ENCODE measurements at regions not wholly inside any gene's neighbourhood (a gene's known extent, or its start where the extent isn't known, plus 50 kb on each side); places are given as distances from the start of the nearest gene placed in this dataset.

DNA sequence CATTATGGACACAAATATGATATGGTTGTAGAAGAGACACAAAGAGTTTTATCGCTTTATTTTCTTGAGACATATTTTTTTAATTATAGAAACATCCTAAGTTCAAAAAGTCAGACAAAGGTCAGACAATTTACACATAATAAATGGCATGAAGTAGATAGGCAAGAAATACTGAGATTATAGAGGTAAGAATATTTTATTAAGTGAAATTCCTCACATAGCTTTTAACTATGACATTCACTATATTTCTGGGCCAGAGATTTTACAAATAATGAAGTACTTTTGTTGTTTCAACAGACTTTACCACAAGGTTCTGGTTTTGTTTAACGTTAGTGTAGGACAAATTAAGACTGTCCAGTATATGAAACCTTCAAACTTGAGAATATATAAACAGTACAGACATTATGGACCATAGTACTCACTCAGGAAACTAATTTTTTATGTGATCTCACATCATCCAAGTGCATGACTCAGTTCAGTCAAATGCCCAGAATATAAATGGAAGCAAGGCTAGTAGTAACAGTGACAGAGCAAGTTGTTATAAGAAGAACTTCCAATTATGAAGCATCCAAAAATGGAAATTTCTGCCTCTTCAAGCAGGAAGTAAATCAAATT is 394.8 kb downstream of the KCNJ2 start:
- peaks cover 2% of the 10 kb centered on the region for H3K9me3 Mint-ChIP-seq (ENCODE audit: low read depth, unreplicated experiment)
- no peak overlapping the region for H3K4me3 Mint-ChIP-seq (ENCODE audit: low read depth, unreplicated experiment)

GRCh38 chr17:70569128-70569527 is 399.8 kb downstream of the KCNJ2 start:
- CTCF ChIA-PET, result no interaction called here
- no peak for DNase-seq
- TF ChIP-seq CTCF (IDR thresholded peaks at IDR 0.05; ENCODE audit: unreplicated experiment), result no peak
- H3K27me3 Mint-ChIP-seq (ENCODE audit: unreplicated experiment), result no peaks in the 10 kb centered on the region
- BruUV-seq (replicated peaks), result no TSS peak
- intact Hi-C loops (cut with micrococcal nuclease; ENCODE audit: unreplicated experiment), result no loop called here
- H3K27ac Mint-ChIP-seq (ENCODE audit: unreplicated experiment), result no peak overlapping the region
- no peaks in the 10 kb centered on the region for H3K4me1 Mint-ChIP-seq (ENCODE audit: low read depth, unreplicated experiment)
- H3K4me3 Mint-ChIP-seq (ENCODE audit: low read depth, unreplicated experiment), result no peak overlapping the region
- no peaks in the 10 kb centered on the region for H3K36me3 Mint-ChIP-seq (ENCODE audit: insufficient read depth, unreplicated experiment)
- H3K9me3 Mint-ChIP-seq (ENCODE audit: low read depth, unreplicated experiment), result no peaks in the 10 kb centered on the region

More for the DNA sequence above, 394.8 kb downstream of the KCNJ2 start:
- CTCF ChIA-PET, result no interaction called here
- DNase-seq, result no peak
- no peak overlapping the region for H3K27ac Mint-ChIP-seq (ENCODE audit: unreplicated experiment)
- TF ChIP-seq CTCF (IDR thresholded peaks at IDR 0.05; ENCODE audit: unreplicated experiment), result no peak
- no peaks in the 10 kb centered on the region for H3K4me1 Mint-ChIP-seq (ENCODE audit: low read depth, unreplicated experiment)
- H3K36me3 Mint-ChIP-seq (ENCODE audit: insufficient read depth, unreplicated experiment), result no peaks in the 10 kb centered on the region
- no TSS peak for BruUV-seq (replicated peaks)
- H3K27me3 Mint-ChIP-seq (ENCODE audit: unreplicated experiment), result no peaks in the 10 kb centered on the region
- intact Hi-C loops (cut with micrococcal nuclease; ENCODE audit: unreplicated experiment), result no loop called here

GRCh38 chr17:70577456-70577855 is 408.1 kb downstream of the KCNJ2 start:
- no peaks in the 10 kb centered on the region for H3K27me3 Mint-ChIP-seq (ENCODE audit: unreplicated experiment)
- H3K9me3 Mint-ChIP-seq (ENCODE audit: low read depth, unreplicated experiment), result peaks cover 7% of the 10 kb centered on the region
- TF ChIP-seq CTCF (IDR thresholded peaks at IDR 0.05; ENCODE audit: unreplicated experiment), result no peak
- BruUV-seq (replicated peaks), result no TSS peak
- H3K36me3 Mint-ChIP-seq (ENCODE audit: insufficient read depth, unreplicated experiment), result no peaks in the 10 kb centered on the region
- CTCF ChIA-PET, result no interaction called here
- H3K4me3 Mint-ChIP-seq (ENCODE audit: low read depth, unreplicated experiment), result no peak overlapping the region
- H3K4me1 Mint-ChIP-seq (ENCODE audit: low read depth, unreplicated experiment), result no peaks in the 10 kb centered on the region
- intact Hi-C loops (cut with micrococcal nuclease; ENCODE audit: unreplicated experiment), result no loop called here
- no peak overlapping the region for H3K27ac Mint-ChIP-seq (ENCODE audit: unreplicated experiment)
- no peak for DNase-seq

- CTCF ChIA-PET, result no interaction called here
- H3K4me3 Mint-ChIP-seq (ENCODE audit: low read depth, unreplicated experiment), result no peak overlapping the region
- H3K27ac Mint-ChIP-seq (ENCODE audit: unreplicated experiment), result no peak overlapping the region
- H3K4me1 Mint-ChIP-seq (ENCODE audit: low read depth, unreplicated experiment), result no peaks in the 10 kb centered on the region
- no peaks in the 10 kb centered on the region for H3K36me3 Mint-ChIP-seq (ENCODE audit: insufficient read depth, unreplicated experiment)
- intact Hi-C loops (cut with micrococcal nuclease; ENCODE audit: unreplicated experiment), result no loop called here
- H3K27me3 Mint-ChIP-seq (ENCODE audit: unreplicated experiment), result no peaks in the 10 kb centered on the region
- no TSS peak for BruUV-seq (replicated peaks)
- TF ChIP-seq CTCF (IDR thresholded peaks at IDR 0.05; ENCODE audit: unreplicated experiment), result no peak
- peaks cover 11% of the 10 kb centered on the region for H3K9me3 Mint-ChIP-seq (ENCODE audit: low read depth, unreplicated experiment)
- DNase-seq, result no peak
Measured at GRCh38 chr17:70581459-70581858, 412.1 kb downstream of the KCNJ2 start.
